ENCODE measurements at regions not wholly inside any gene's neighbourhood (a gene's known extent, or its start where the extent isn't known, plus 50 kb on each side); places are given as distances from the start of the nearest gene placed in this dataset.

DNA sequence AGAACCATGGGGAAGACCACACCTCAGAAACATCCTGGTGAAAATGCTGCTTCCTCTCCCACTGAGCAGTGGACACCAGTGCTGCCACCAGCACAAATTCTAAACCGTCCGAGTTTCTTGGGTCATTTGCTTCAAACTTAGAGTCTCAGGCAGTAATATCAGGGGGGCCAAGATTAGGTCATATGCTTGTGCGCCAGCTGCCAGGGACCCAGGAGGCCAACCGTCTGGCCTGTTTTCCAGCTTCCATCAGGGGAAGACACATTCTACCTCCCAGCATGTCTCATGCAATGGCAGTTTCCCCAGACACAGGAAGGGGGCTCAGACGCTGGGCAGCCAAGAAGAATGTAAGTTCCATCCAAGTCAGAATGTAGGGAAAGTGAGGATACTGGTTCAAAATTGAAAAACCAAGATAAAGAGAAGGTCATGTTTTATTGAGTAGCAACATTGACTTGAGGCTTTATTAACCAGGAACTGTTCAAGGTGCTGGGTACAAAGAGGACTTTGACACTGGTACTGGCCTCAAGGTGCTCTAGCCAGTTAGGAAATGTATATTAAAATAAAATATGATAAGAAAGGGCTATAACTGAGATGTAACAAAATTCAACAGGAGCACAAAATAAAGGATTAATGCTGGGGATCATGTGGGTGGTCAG is 59.7 kb upstream of the EED start:
- Histone ChIP-seq H3K4me1 (ENCODE audit: control insufficient read depth, insufficient read depth, low read length) (no peaks in the 10 kb centered on the region), H3K27ac (ENCODE audit: low read depth, low read length) (no peak overlapping the region), H3K4me3 (ENCODE audit: low read length) (no peak overlapping the region), H3K27me3 (ENCODE audit: control insufficient read depth, insufficient read depth, low read length, poor library complexity, severe bottlenecking) (no peaks in the 10 kb centered on the region), H3K9ac (ENCODE audit: extremely low read depth, low read length, poor library complexity, severe bottlenecking) (no peak overlapping the region), H3K9me3 (ENCODE audit: control insufficient read depth, low read length) (no peaks in the 10 kb centered on the region), H3K36me3 (ENCODE audit: control insufficient read depth, insufficient read depth, low read length) (no peaks in the 10 kb centered on the region)
- DNase-seq, result no peak
- Mint-ChIP-seq H3K27me3 (ENCODE audit: insufficient read depth) (peaks cover 2% of the 10 kb centered on the region), H3K4me3 (no peak overlapping the region), H3K27ac (no peak overlapping the region), H3K4me1 (no peaks in the 10 kb centered on the region), H3K36me3 (ENCODE audit: low read depth) (no peaks in the 10 kb centered on the region), H3K9me3 (no peaks in the 10 kb centered on the region)
- TF ChIP-seq, protein P1, sequence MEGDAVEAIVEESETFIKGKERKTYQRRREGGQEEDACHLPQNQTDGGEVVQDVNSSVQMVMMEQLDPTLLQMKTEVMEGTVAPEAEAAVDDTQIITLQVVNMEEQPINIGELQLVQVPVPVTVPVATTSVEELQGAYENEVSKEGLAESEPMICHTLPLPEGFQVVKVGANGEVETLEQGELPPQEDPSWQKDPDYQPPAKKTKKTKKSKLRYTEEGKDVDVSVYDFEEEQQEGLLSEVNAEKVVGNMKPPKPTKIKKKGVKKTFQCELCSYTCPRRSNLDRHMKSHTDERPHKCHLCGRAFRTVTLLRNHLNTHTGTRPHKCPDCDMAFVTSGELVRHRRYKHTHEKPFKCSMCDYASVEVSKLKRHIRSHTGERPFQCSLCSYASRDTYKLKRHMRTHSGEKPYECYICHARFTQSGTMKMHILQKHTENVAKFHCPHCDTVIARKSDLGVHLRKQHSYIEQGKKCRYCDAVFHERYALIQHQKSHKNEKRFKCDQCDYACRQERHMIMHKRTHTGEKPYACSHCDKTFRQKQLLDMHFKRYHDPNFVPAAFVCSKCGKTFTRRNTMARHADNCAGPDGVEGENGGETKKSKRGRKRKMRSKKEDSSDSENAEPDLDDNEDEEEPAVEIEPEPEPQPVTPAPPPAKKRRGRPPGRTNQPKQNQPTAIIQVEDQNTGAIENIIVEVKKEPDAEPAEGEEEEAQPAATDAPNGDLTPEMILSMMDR (conservative IDR thresholded peaks at IDR 0.05), result no peak
- 91 to 100% methylated on average over 3 to 5 of the region's 5 CpGs for WGBS, 2 experiments (ENCODE audit: insufficient coverage in 1 of 2, insufficient read length in 1 of 2)

DNA sequence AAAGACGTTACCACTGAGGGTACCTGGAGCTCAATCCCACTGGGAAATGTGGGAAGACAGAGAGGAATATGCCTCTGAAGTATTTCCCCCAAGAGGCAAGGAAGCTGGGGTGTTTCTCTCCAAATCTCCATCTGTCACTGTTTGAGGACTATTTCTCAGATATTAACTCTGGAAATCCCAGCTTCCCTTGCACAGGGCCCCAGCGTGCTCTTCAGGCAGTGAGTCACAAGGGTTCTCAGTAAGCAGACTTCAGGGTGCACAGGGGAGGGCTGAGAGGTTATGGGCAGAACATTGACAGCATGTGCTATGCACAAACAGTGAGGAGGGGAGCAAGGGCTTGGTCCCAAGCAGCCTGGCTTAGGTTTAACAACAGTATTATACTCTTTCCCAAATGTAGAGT is 60.9 kb upstream of the EED start:
- no peaks in the 10 kb centered on the region for H3K9me3 Mint-ChIP-seq
- 92% methylated on average over 2 of the region's 2 CpGs; no CpG with 5 or more reads in 1 of the 2 experiments for WGBS, 2 experiments (ENCODE audit: insufficient coverage in 1 of 2, insufficient read length in 1 of 2)

DNA sequence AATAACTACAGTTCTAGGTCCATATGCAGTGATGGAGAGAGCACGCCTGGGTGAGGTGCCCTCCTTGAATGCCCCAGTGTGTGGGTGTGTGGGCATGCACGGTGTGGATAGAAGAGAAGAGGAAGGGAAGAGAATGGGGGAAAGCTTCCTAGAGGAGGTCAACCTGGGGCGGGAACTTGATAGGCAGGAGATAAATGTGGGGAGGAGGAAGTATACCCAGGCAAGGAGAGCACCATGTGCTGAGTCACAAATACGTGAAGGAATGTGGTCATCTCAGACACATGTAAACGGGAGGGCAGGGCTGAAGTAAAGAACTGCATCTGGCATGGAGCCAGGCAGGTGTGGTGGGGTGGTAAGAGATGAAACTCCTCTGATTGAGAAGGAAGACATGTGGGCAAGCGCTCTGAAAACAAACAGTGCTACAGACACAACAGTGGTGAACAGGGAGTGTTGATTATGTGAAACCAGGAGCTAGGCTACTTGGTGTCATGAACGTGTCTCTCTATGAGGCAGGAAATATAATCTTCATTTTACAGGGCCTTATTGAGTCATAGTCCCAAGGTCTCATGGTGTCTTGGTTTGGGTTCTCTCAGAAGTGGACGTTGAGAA is 61.5 kb upstream of the EED start:
- no peaks in the 10 kb centered on the region for H3K9me3 ChIP-seq (ENCODE audit: control insufficient read depth, low read length)
- no peak overlapping the region for H3K27ac Mint-ChIP-seq
- no peaks in the 10 kb centered on the region for H3K36me3 Mint-ChIP-seq (ENCODE audit: low read depth)
- no peaks in the 10 kb centered on the region for H3K27me3 ChIP-seq (ENCODE audit: control insufficient read depth, insufficient read depth, low read length, poor library complexity, severe bottlenecking)
- no peaks in the 10 kb centered on the region for H3K4me1 ChIP-seq (ENCODE audit: control insufficient read depth, insufficient read depth, low read length)
- TF ChIP-seq, protein P1 (conservative IDR thresholded peaks at IDR 0.05), result no peak
- no peaks in the 10 kb centered on the region for H3K36me3 ChIP-seq (ENCODE audit: control insufficient read depth, insufficient read depth, low read length)
- no peak overlapping the region for H3K9ac ChIP-seq (ENCODE audit: extremely low read depth, low read length, poor library complexity, severe bottlenecking)
- no peak overlapping the region for H3K4me3 ChIP-seq (ENCODE audit: low read length)
- DNase-seq, result no peak
- H3K4me3 Mint-ChIP-seq, result no peak overlapping the region
- no peaks in the 10 kb centered on the region for H3K9me3 Mint-ChIP-seq
- peaks cover 2% of the 10 kb centered on the region for H3K27me3 Mint-ChIP-seq (ENCODE audit: insufficient read depth)
- WGBS, 2 experiments (ENCODE audit: insufficient coverage in 1 of 2, insufficient read length in 1 of 2), result 89 to 91% methylated on average over 6 to 8 of the region's 8 CpGs
- no peak overlapping the region for H3K27ac ChIP-seq (ENCODE audit: low read depth, low read length)
- H3K4me1 Mint-ChIP-seq, result no peaks in the 10 kb centered on the region

More for the DNA sequence above, 60.9 kb upstream of the EED start:
- TF ChIP-seq, protein P1 (conservative IDR thresholded peaks at IDR 0.05), result no peak
- H3K27ac ChIP-seq (ENCODE audit: low read depth, low read length), result no peak overlapping the region
- H3K36me3 ChIP-seq (ENCODE audit: control insufficient read depth, insufficient read depth, low read length), result no peaks in the 10 kb centered on the region
- Mint-ChIP-seq H3K27ac (no peak overlapping the region), H3K4me1 (no peaks in the 10 kb centered on the region), H3K4me3 (no peak overlapping the region), H3K36me3 (ENCODE audit: low read depth) (no peaks in the 10 kb centered on the region), H3K27me3 (ENCODE audit: insufficient read depth) (peaks cover 2% of the 10 kb centered on the region)
- no peaks in the 10 kb centered on the region for H3K27me3 ChIP-seq (ENCODE audit: control insufficient read depth, insufficient read depth, low read length, poor library complexity, severe bottlenecking)
- no peak overlapping the region for H3K9ac ChIP-seq (ENCODE audit: extremely low read depth, low read length, poor library complexity, severe bottlenecking)
- no peak overlapping the region for H3K4me3 ChIP-seq (ENCODE audit: low read length)
- no peaks in the 10 kb centered on the region for H3K9me3 ChIP-seq (ENCODE audit: control insufficient read depth, low read length)
- DNase-seq, result no peak
- no peaks in the 10 kb centered on the region for H3K4me1 ChIP-seq (ENCODE audit: control insufficient read depth, insufficient read depth, low read length)
